ENCODE measurements at regions not wholly inside any gene's neighbourhood (a gene's known extent, or its start where the extent isn't known, plus 50 kb on each side); places are given as distances from the start of the nearest gene placed in this dataset.
"Not testable (repeated sequence)": the region's sequence is repeated elsewhere in the genome, so short reads cannot be mapped to it uniquely, and the experiment has no call there.

DNA sequence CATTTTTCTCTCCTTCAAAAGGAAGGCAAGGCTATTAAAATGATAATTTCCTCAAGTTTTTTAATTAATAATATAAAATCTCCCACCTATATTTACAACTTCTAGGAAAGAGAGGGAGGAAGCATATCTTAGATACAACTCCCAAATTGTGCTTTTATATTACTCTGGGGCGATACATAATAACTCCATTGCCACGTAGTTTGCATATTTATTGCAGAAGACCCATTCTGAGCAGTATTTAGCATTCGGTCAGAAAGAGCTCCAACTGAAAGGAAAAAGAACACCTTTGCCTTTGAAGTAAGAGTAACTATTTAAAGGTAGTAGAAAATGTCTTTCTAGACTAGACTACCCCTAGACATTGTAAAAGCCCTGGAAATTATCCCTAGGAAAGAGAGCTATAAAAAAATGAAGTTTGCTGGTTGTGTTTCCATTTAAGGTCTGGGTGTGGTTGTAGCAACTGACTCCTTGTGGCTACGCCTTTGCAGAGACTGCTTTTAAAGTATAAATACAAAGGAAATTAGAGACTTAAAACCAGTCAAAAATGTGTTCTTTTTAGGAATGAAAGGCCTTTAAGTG lies 566.1 kb downstream of the ZNF608 start:
- DNase-seq (ENCODE audit: low spot score) = no peak

DNA sequence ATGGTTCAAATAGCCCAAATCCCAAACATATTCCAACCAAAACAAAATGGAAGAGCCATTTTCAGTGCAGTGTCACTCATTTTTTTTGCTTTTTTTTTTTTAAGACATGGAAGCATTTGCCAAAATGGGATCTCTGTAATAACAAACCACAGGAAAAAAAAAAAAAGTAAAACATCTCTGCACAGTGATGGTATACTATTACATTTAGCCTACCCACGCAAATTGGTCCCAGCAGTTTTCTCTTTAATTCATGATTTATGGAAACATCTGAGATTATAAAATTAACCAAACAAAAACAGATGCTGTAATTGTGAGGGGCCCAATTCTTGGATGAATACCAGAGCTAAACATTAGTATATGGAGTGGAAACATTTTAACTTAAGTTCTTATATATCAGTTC lies 566.6 kb downstream of the ZNF608 start:
- DNase-seq (ENCODE audit: low spot score) = no peak

DNA sequence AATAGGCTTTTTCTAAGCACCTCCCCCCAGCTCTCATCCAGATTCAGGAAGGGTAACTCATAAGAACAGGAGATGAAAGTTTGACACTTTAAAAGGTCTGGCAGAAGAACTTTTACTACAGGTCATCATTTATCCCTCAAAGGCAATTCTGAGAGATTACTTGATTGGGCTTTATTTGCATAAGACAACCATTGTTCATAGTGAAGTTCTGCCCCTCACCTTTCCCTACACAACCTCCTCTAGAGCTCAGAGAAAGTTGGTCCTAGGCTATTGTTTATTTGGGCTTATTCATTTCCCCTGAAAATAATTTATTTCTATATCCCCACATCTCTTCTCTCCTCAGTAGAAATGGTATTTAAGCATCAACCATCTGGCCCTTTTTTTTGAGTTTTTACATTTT lies 568.4 kb downstream of the ZNF608 start:
- DNase-seq (ENCODE audit: low spot score) = no peak

DNA sequence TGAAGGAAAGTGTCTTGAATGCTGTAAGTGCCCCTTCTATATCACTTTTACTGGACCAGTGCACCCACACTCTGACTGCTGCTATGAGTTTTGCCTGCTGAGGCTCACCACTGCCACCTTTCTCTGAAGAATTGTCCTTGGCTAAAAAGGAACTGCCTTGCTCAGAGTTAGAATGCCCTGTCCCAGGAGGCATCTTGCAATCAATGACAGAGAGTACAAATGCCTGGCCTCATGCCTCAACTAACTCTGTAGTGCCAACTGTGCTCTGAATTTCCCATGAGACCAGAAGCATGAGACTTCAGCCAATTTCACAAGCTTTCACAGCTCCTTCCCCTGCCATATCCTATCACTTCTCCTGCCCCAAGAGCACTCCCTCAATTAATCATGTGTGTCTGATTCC lies 569.7 kb downstream of the ZNF608 start:
- no peak for DNase-seq (ENCODE audit: low spot score)

DNA sequence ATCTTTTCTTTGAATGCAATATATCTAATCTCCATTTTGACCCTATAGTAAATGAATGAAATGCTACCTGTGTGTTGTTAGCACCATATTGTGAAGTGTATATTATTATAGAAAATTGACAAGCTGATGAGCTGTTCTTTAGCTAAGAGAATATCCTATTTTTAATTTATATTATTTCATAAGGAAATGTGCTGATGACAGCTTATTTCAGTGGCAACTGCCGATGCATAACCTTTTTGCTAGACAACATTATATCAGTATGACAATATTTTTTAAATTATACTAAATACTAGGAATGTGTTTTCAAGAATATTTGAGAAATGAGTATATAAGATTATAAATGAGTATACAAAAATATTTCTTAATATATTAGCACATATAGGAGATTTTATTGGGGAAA lies 573.1 kb downstream of the ZNF608 start:
- no peak for DNase-seq (ENCODE audit: low spot score)

DNA sequence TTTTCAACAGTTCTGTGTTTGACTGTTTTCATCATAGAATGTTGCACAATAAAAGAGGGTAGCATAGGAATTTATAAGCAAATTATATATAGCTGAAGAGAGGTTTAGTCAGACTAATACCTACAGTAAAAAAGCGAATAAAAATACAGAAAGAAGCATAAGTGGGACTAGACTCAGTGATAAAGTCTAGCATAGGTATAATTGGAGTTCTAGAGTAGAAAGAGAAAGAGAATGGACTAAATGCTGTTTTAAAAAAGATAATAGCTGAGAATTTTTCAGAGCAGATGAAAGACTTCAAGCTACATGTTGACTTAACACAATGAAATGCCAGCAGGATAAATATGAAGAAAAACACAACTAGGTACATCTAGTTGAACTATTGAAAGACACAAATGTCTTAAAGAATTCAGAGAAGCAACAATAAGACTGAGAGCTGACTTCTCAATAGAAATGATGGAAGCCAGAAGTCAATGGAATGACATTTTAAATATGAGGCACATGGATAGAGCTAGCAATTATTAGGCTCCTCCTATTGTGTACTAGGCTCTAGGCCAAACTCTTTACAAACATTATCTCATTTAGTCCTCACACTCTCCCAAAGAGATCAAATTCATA lies 573.9 kb downstream of the ZNF608 start:
- no peak for DNase-seq (ENCODE audit: low spot score)

DNA sequence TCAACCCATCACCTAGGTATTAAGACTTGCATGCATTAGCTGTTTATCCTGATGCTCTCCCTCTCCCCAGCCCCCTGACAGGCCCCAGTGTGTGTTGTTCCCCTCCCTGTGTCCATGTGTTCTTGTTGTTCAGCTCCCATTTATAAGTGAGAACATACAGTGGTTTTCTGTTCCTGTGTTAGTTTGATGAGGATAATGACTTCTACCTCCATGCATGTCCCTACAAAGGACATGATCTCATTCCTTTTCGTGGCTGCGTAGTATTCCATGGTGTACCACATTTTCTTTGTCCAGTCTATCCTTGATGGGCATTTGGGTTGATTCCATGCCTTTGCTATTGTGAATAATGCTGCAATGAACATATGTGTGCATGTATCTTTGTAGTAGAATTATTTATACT lies 578.3 kb downstream of the ZNF608 start:
- not testable (repeated sequence) for DNase-seq (ENCODE audit: low spot score)

DNA sequence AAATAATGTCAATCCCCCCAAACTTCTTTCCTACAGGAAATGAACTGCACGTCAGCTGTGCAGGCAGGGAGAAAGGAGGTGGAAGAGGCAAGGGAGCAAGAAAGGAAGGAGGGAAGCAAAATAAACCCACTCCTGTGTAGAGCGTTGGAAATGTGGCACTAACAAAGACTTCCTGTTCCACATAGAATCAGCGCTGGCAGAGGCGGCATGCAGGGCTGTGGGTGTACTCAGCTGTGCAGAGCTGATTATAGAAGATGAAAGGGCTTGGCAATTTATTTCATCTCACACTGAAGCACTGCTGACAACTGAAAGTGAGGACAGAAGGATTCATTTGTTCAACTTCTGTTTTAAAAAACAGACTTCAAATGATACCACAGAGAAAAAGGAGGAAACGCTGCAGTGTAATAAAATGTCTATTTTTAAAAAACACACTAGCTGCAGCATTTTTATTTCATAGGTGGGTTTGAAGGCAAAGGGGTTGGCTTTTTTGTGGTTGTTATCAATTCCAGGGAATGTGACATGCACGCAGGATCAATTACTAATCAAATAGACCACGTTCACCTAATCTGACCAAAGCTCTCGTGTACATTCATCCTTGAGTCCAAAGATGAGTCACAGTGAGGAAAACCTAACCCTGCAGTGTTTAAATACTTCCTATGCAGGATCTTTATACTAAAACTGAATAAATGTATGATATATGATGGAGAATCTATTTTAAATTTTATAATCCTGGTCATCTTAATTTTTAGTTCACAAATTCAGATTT lies 583.5 kb downstream of the ZNF608 start:
- DNase-seq (ENCODE audit: low spot score) = no peak

DNA sequence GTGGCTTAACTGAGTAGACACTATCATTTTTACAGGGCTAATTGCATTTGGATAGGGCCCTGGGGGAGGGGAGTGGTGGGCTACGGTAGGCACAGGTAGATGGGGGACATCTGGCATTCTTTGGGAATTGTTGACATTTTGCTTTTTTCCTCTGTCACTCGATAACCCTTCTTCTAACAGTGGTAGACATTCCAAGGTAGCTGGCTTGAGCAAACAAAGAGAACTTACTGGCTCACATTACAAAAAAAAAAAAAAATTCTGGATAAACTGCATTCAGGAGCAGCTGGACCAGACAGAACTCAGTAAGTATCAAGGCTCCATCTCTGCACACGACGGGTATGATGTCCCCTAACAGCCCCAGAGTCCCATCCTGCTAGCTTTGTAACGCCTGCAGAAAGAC lies 585.2 kb downstream of the ZNF608 start:
- DNase-seq (ENCODE audit: low spot score) = no peak

DNA sequence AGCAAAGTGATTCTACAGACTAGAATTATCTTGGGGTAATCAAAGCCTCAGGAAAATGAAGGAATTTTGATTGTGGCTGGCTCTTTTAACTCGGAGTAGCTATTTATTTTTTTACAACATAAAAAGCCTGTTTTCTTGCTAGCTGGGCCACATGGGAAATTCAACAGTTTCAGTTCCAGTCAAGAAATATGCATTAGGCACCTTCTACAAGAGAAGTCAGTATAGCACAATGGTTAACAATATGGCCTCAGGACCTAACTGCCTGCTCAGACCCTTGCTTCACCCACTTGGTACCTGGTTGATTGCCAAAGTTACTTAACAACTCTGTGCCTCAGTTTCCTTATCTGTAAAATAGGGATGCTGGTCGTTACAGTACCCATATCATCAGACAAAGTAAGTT lies 586.2 kb downstream of the ZNF608 start:
- DNase-seq (ENCODE audit: low spot score) = no peak

DNA sequence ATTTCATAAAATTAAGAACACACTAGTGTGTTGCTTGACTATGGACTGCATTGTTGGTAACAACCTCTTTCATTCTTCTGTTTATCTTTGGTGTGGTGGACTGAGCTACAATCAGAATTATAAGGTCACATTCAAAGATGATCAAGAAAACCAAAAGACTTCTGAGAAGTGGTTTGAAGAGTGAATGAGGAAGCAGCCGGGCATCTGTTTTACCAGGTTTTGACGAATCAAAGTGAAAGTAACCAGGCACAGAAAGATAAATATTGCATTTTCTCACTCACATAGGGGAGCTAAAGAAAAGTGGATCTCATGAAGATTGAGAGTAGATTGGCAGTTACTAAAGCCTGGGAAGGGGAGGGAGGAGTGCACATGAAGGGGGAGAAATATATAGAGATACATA lies 589.1 kb downstream of the ZNF608 start:
- DNase-seq (ENCODE audit: low spot score) = no peak

DNA sequence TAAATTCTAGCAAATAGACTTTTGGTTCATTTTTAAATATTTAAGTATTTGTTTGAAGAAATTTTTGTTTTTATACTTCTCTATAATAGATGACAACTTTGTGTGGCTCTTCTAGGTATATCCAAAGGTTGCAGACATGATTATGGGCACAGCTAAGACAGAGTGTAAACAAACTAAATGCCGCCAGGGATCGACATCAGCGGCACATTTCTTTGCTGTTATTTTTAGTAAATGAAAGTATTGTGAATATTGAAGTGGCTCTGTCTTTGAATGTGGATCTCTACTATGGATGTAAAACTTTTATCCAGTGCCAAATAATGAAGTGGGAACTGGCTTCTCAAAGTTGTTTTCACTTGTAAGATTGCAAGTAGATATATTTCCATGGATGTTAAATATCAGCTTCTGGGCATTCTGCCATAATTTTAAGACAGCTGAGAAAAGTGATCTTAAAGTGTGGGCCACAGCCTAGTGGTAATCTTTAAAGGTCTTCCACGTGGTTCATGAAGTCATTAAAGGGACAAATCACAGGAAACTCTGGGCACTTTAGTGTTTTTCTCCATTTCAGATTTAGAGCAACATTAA lies 589.9 kb downstream of the ZNF608 start:
- no peak for DNase-seq (ENCODE audit: low spot score)

DNA sequence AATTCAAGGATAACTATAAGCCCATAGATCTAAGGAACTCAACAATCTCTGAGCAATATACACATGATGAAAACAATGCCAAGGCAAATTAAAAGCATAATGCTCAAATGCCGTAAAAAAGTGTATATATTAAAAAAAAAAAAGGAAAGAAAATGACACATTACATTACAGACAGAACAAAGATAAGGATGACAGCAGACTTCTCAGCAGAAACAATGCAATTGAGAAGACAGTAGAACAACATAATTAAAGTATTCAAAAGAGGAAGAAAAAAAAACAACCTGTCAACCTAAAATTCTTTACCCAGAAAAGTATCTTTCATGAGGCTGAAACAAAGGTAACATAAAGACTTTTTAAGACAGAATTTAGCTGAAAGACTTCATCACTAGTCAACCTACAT lies 591.7 kb downstream of the ZNF608 start:
- DNase-seq (ENCODE audit: low spot score) = no peak

DNA sequence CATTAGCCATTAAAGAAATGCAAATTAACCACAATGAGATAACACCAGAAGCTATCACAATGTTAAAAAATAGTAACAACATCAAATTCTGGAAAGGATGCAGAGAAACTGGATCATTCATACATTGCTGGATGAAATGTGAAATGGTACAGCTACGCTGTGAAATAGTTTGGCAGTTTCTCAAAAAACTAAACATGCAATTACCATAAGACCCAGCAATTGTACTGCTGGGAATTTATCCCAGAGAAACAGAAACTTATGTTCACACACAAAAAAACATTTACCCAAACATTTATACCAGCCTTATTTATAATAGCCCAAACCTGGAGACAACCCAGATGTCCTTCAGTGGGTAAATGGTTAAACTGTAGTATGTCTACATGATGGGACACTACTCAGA lies 592.9 kb downstream of the ZNF608 start:
- DNase-seq (ENCODE audit: low spot score) = no peak

DNA sequence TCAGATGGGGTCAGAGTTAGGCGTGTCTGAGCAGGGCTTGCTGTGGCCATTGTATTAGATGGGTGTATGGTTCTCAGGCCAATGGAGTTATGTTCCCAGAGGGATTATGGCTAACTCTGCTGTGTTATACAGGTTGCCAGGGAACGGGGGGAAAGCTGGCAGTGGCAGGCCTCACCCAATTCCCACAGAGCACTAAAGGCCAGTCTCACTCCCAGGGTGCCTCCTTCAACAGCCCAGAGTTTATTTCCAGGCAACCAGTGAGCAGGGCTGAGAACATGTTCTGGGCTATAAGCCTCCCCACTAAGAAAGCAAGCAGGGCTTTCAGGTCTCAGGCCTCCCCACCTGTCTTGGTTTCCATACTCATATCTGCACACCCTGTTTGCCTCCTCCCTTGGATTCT lies 597.9 kb downstream of the ZNF608 start:
- DNase-seq (ENCODE audit: low spot score) = no peak

DNA sequence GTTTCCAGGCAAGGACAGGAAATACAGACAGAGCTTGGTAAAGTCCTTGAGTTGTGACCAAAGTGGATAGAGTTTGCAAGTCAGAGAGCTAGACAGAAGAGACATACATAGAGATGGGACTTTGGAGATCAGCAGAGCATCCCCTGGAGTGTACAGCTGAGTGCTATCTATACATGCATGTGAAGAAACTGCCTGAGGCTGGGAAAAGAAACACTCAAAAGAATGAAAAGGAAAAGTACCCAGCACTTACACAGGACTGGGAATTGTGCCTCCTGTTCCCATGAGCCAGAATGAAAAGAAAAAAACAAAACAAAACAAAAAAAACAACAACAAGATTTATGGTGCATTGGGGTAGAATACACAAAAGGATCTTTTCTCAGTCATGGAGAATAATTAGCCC lies 606.4 kb downstream of the ZNF608 start:
- DNase-seq (ENCODE audit: low spot score) = no peak

DNA sequence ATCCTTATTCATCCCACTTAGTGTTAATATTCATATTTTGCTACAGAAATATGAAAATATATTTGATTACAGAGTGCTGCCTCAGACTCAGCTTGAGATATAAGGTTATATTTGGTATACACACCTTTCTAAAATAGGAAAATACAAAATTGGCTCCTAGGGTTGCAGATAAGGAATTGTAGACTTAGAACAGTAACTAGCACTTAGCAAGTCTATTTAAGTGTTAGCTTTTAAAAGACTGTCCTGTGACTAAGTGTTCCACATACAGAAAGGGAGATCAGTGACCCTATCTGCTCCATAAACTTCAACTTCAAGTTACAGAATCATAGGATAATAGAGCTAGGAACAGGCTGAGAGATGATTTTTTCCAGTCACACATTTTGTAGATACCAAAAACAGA lies 607.0 kb downstream of the ZNF608 start:
- no peak for DNase-seq (ENCODE audit: low spot score)

DNA sequence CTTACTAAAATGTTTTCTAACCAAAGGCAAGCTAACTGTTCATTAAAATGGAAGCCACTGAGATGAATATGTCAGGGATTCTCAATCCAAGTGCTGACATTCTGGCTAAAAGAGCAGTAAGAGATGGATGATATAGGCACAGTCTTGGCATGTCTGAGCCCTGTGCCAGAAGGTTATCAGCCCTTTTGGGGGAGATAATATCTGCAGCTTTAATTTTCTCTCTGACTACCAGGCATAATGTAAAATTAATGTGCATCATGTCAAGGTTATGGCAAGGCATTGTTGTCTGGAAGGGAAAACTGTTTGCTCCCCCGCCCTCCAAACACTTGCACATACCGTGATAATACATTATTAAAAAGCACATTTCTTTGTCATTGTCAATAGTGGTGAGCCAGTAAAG lies 609.8 kb downstream of the ZNF608 start:
- DNase-seq (ENCODE audit: low spot score) = no peak

DNA sequence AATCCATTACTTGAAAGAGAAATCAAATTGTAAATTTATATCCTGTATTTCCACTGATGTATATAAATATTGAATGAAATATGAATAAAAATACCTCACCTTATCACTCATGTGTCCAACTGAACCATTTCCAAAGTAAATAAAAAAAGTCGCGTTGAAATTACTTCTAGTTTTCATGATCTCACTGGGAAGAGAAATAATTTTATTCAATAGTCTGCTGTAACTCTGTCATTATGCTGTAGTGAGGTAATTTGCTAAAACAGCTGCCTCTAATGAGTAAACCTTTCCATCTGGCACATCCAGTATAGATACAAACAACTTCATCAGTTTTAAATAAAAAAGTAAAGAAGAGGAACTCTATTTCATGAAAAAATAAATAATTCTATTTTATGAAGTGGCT lies 611.5 kb downstream of the ZNF608 start:
- DNase-seq (ENCODE audit: low spot score) = no peak

DNA sequence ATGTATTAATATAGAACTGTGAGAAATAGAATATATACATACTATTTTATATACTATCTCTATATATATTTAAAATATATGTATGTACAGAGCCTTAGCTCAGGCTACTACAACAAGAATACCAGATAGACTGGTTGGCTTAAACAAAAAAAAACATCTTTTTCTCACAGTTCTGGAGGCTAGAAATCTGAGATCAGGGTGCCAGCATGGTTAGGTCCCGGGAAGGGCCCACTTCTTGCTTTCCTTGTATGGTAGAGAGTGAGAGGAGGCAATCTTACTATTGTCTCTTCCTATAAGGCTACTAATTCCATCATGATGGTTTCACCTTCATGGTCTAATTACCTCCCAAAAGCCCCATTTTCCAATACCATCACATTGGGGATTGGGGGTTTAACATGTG lies 613.0 kb downstream of the ZNF608 start:
- no peak for DNase-seq (ENCODE audit: low spot score)

DNA sequence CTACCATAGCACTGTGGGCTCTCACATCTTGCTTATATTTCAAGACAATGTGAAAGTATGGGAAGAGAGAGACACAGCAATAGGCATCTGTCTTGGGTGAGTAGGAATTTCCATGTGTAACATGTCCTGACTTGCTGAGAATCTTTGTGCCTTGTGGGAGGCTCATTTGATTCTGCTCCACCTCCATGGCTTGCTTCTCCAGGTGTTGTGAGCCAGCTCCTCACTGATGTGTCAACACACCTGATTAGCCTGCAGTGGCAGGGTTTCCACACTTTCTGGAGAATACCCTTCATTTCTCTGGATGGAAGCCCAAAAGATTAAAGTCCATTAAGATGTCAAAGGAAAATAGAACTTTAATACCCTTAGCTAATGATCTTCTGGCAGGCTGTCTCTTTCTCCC lies 613.6 kb downstream of the ZNF608 start:
- no peak for DNase-seq (ENCODE audit: low spot score)

DNA sequence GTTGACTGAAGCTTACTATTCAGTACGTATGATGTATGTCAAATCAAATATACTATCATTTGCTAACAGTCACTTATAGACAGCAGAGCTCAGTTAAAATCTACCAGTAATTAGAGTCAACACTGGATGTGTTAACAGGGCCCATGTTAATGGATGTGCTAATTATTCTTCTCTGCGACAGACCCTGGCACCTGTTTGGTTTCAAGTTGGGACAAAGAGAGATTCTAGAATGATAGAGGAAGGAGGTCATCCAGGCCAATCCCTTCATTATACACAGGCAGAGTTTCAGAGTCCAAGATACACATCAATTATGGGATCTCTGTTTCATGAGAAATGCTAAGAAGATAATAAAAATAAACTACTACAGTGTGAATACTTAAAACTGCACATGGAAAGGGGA lies 615.0 kb downstream of the ZNF608 start:
- no peak for DNase-seq (ENCODE audit: low spot score)

DNA sequence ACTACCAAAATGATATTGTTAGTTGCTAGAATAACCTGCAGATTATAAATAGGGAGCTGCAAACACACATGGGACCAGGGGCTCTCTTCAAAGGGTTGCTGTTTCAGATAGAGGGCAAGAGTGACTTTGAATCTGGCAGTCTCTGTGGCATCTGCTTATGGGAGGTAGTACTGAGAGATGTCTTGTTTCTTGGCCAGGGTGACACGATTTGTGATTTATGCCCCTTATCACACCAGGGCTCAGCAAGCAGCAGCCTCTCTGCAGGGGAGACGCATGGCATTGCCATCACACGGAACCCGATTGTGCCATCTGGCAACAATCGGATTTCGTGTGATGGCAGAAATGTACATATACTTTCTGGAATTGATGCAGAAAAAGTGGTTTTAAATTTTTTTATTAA lies 615.6 kb downstream of the ZNF608 start:
- DNase-seq (ENCODE audit: low spot score) = no peak

Data from ureter (tissue), 1 donor.